HG02571 (cell line): ENCODE measurements at regions not wholly inside any gene's neighbourhood (a gene's known extent, or its start where the extent isn't known, plus 50 kb on each side); places are given as distances from the start of the nearest gene placed in this dataset.
"Not testable (repeated sequence)": the region's sequence is repeated elsewhere in the genome, so short reads cannot be mapped to it uniquely, and the experiment has no call there.

Source experiments
- ATAC-seq: cut with Tn5 transposase; IDR thresholded peaks from one replicate; pipeline ENCODE4 v1.9.1; 2021; ENCODE audit warnings: mild to moderate bottlenecking, moderate library complexity; ENCODE audit not compliant: unreplicated experiment

DNA sequence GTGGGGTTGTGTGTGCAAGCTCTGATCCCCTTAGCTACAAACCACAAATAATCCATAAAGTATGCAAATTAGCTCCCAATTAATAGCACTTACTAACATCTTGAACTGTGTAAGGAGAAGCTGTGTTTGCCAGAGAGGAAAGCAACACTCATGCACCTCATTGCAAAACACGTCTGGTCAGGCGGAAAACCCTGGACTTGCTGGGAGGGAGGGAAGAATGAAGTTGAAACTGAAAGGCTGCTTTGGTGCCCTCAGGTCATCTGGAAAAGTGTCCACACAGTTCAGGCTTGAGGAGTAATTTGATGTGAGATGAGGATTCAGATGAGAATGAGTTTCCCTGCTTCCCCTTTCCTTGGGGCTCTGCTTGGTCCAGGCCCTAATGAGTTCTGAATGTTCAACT, 185.5 kb upstream of the ANKRD28 start:
- no peak for ATAC-seq

GRCh38 chr3:15983693-15984092, 185.9 kb upstream of the ANKRD28 start:
- no peak for ATAC-seq

- ATAC-seq: no peak
Measured at GRCh38 chr3:15989419-15989818, 185.1 kb upstream of the GALNT15 start.

DNA sequence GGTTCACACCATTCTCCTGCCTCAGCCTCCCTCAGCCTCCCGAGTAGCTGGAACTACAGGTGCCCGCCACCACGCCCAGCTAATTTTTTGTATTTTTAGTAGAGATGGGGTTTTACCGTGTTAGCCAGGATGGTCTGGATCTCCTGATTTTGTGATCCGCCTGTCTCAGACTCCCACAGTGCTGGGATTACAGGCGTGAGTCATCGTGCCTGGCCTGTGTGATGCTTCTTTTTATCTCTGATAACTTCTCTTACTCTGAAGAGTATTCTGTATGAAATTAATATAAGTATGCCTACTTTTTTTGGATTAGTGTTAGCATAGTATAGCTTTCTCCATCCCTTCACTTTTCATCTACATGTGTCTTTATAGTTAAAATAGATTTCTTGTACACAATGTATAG, 180.8 kb upstream of the GALNT15 start:
- ATAC-seq: not testable (repeated sequence)

DNA sequence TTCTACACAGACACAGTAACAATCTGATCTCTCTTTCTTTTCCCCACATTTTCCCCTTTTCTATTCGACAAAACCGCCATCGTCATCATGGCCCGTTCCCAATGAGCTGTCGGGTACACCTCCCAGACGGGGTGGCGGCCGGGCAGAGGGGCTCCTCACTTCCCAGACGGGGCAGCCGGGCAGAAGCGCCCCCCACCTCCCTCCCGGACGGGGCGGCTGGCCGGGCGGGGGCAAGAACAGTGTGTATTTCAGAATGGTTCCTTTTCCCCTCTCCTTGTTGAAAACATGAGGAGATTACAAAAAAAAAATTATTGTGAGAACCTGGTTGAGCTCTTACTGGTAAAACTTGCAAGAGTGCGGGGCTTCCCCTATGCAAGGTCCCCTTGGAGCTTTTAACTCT, 178.0 kb upstream of the GALNT15 start:
- not testable (repeated sequence) for ATAC-seq

DNA sequence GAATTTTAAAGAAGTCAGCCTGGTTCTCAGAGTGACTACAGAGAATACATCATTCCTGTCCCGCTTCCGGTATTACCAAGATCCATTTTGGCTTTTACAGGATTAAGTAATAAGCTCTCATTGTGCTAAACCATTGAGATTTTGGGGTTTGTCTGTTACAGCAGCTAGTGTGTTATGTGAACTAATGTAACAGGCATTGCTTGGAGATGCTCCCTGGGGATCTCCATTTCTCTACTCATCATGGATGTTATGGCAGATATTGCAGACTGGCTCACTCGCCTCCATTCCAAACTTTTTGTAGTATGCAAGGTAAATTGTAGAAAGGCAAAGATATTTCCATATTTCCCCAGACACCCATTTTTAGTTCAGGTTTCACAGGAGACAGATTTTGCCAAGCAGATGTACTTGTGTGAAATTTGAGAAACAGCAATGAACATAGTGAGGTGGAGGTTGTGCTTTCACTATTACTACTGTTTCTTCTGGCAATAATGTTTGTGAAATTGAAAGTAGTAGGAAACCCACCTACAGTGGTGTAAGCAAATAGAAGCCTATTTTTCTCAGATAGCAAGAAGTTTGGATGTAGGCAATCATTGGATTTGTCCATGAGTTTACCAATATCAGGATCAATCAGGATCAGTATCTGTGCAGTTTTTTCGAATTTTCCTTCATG, 177.1 kb upstream of the GALNT15 start:
- ATAC-seq: peak; percentile 61

DNA sequence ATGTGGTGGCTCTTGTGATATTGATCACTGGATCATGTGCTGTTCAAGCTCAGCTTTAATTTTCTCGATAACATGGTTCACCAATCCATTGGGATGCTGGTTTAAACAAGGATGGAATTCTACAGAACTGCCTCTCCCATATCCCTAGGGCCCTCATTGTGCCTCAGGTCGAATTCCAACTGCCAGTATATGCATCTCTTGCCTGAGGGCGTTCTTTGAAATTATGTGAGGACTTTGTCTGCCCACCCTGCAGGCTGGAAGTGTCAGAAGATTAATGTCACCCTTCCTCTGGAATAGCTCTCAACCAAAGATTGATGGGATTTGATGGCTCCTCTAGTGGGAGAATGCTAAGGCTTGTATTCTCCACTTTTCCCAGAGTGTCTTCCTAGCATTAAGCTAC, 175.6 kb upstream of the GALNT15 start:
- ATAC-seq: no peak

DNA sequence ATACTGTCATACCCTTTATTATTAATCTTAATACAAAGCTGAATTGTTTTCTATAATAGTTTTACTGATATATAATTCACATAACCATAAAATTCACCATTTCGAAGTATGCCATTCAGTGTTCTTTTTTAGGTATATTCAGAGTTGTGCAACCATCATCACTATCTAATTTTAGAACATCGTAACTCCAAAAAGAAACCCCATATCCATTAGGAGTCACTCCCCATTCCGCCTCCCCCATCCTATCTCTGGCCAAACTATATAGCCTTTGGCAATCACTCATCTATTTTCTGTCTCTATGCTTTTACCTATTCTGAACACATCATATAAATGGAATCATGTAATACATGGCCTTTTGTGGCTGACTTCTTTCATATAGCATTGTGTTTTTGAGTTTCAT, 169.7 kb upstream of the GALNT15 start:
- ATAC-seq: no peak

DNA sequence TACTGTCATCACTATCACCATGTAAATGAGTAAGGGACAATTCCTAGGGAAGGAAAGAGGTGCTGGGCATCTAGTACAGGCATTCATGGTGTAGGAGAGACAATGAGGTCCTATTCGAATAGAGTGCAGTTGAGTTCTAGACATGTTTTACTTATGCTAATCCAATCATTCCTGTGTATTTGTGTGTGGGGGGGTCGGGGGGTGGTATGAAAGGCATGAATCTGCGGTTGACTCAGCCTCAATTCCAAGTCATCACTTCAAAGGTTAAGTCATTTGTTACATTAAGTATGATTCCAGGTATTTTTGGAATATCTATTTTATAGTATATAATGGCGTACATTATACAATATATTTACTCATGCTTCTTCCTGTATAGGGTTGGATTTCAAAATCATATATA, 163.1 kb upstream of the GALNT15 start:
- no peak for ATAC-seq

GRCh38 chr3:16012086-16012485, 162.4 kb upstream of the GALNT15 start:
- no peak for ATAC-seq

DNA sequence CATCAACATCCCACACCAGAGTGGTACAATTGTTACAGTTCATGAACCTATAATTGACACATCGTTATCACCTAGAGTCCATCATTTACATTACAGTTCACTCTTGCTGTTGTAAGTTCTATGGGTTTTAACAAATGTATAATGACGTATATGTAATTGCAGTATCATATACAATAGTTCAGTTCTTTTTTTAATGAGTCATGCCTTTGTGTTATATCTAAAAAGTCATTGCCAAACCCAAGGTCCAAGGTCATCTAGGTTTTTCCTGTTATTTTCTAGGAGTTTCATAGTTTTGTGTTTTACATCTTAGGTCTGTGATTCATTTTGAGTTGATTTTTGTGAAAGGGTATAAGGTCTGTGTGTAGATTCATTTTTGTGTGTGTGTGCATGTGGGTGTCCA, 160.9 kb upstream of the GALNT15 start:
- ATAC-seq: no peak

- not testable (repeated sequence) for ATAC-seq
Measured at GRCh38 chr3:16021801-16022200, 152.7 kb upstream of the GALNT15 start.

GRCh38 chr3:16023881-16024280, 150.6 kb upstream of the GALNT15 start:
- ATAC-seq: not testable (repeated sequence)

GRCh38 chr3:16024548-16024947, 149.9 kb upstream of the GALNT15 start:
- ATAC-seq: no peak

GRCh38 chr3:16026753-16027152, 147.7 kb upstream of the GALNT15 start:
- no peak for ATAC-seq

DNA sequence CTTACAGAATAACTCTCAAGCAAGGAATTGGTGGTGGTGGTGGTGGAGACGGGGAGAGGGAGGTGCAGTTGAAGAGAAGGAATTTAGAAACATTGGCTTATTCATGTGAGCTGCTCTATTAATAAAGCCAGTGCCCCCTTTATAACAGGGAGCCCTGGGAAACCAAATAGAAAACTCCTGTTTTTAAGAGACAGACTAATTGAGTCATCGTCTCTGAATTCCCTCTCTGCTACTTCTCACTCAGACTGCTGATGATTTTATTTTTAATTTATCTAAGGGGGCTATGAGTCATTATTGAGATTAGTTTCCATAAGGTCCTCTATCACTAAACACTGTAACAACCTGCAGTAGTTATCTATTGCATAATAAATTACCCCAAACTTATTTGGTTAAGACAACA, 145.9 kb upstream of the GALNT15 start:
- ATAC-seq: no peak

GRCh38 chr3:16030342-16030741, 144.1 kb upstream of the GALNT15 start:
- no peak for ATAC-seq

DNA sequence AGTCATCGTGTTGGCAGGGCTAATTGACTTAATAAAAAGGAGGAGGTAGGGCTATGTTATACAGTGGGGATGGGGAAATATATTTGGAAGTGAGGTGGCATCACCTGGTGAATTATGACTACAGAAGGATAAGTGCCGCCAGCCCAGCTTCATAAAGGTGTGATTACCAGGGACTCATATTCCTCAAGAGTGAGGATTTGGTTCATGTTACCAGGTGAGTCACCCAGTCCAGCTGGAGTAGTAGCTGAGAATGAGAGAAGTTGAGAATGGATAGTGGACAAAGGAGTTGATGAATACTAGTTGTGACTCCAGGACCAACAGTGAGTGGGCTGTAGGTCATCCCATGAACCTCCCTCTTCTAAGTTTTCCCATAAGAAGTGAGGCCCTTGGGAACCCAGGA, 143.0 kb upstream of the GALNT15 start:
- ATAC-seq: no peak

DNA sequence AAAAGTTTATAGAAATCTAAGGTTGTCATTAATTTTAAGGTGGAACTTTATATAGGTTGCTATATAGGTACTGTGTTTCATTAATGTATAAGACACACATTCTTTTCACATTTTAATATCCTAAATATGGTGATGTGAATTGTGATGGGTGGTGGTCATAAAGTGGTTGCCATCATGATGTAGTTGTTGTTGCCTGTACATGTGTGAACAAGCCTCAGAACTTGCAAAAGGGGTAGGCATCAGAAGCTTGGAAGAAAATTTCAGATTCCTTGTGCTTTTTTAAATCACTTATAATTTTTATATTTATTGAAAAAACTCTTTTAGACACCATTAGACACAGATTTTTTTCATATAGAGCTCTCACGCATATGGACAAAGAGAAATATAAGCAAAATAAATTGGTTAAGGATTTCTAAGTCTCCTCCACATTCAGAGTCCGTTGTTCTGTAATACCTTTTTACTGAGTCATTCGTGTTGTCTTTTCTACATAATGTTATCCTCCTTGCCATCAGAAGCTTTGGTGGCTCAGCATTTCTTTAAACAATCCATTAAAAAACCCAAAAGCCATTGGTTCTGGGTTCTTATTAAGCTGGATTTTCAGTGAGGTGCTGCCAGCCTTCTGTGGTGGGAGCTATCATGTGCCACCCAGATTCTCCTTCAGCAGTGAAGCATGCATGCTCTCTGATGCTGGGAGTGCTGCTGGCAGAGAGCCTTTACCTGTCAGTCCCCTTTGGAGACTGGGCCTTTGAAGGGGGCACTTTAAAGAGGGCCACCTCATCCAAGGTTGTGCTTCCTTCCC, 140.4 kb upstream of the GALNT15 start:
- no peak for ATAC-seq

- ATAC-seq: no peak
Measured at GRCh38 chr3:16040991-16041390, 133.5 kb upstream of the GALNT15 start.

- peak; percentile 96 for ATAC-seq
Measured at GRCh38 chr3:16048435-16049318, 125.8 kb upstream of the GALNT15 start.
